Body of pancreas (tissue), 4 donors: ENCODE measurements at regions not wholly inside any gene's neighbourhood (a gene's known extent, or its start where the extent isn't known, plus 50 kb on each side); places are given as distances from the start of the nearest gene placed in this dataset.

Source experiments
- POLR2A ChIP-seq, 3 donors: fragments of 450-650 bp; IDR thresholded peaks; one replicate each; pipeline ENCODE4 v1.6.1; 2016; ENCODE audit warnings: antibody characterized with exemption in 3 of 3, mild to moderate bottlenecking in 2 of 3
- TF ChIP-seq, protein P1 (sequence below), 7 experiments: fragments of 450-650 bp in 4 of 7; fragments of 200-600 bp in 3 of 7; sonication (generic) in 3 of 7; IDR thresholded peaks; one replicate each; pipeline ENCODE4 v1.5.1; 2016 to 2019; ENCODE audit warnings: antibody characterized with exemption in 7 of 7

DNA sequence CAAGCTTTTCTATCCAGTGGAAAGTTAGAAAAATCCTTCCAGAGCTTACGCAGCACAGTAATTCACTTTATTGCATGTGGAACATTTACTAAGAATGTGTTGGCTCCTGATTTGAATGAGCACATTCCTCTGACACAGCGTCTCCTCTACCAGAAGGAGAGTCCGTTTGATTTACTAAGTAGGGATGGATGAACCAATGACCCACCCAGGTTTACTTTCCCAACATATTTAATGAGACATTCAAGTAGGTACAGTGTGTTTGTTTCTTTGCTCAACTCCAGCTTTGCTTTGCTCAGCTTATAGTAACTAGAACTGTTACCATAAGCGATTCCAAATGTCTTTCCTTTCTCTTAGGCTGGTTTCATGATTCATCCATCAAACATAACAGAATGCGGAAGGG is 161.7 kb downstream of the SMARCA1 start:
- no peak for TF ChIP-seq POLR2A (IDR thresholded peaks at IDR 0.05)
- TF ChIP-seq, protein P1, sequence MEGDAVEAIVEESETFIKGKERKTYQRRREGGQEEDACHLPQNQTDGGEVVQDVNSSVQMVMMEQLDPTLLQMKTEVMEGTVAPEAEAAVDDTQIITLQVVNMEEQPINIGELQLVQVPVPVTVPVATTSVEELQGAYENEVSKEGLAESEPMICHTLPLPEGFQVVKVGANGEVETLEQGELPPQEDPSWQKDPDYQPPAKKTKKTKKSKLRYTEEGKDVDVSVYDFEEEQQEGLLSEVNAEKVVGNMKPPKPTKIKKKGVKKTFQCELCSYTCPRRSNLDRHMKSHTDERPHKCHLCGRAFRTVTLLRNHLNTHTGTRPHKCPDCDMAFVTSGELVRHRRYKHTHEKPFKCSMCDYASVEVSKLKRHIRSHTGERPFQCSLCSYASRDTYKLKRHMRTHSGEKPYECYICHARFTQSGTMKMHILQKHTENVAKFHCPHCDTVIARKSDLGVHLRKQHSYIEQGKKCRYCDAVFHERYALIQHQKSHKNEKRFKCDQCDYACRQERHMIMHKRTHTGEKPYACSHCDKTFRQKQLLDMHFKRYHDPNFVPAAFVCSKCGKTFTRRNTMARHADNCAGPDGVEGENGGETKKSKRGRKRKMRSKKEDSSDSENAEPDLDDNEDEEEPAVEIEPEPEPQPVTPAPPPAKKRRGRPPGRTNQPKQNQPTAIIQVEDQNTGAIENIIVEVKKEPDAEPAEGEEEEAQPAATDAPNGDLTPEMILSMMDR (IDR thresholded peaks at IDR 0.05) = no peak
